ENCODE measurements at regions not wholly inside any gene's neighbourhood (a gene's known extent, or its start where the extent isn't known, plus 50 kb on each side); places are given as distances from the start of the nearest gene placed in this dataset.

- Histone ChIP-seq H3K4me2 (ENCODE audit: low read depth, low read length) (no peak overlapping the region), H4K20me1 (ENCODE audit: insufficient read depth, low read length) (no peaks in the 10 kb centered on the region), H3K9me3 (ENCODE audit: low read length) (no peaks in the 10 kb centered on the region), H3K4me1 (ENCODE audit: insufficient read depth, low read length) (no peaks in the 10 kb centered on the region), H3K27me3 (ENCODE audit: control insufficient read depth in 1 of 2, insufficient read depth in 2 of 2, low read length in 2 of 2) (no peaks in the 10 kb centered on the region), H3K4me3 (replicated peaks in 1 of 3; ENCODE audit: insufficient read depth in 1 of 3, low read depth in 2 of 3, low read length in 3 of 3) (no peak overlapping the region), H3K27ac (ENCODE audit: extremely low read length, insufficient read depth, low read length) (no peak overlapping the region), H3K36me3 (replicated peaks in 1 of 2; ENCODE audit: control insufficient read depth in 1 of 2, insufficient read depth in 2 of 2, low read length in 2 of 2) (no peaks in the 10 kb centered on the region), H2AFZ (ENCODE audit: low read length) (no peak overlapping the region), H3K79me2 (ENCODE audit: insufficient read depth, low read length) (no peaks in the 10 kb centered on the region), H3K9ac (ENCODE audit: insufficient read depth, low read depth, low read length) (no peak overlapping the region)
- intact Hi-C loops (cut with micrococcal nuclease; ENCODE audit: unreplicated experiment) (no loop called here), in situ Hi-C loops (cut with HindIII; ENCODE audit: extremely low pct_ligation_motif_present, low pct_unique_long_range_greater_than_20kb) (no loop called here)
- CTCF ChIA-PET (ENCODE audit: low intra/inter-chr PET ratio, low total read pairs): no interaction called here
- TF ChIP-seq CENPBD1 (CRISPR knock-in tag; IDR thresholded peaks at IDR 0.05; ENCODE audit: borderline replicate concordance, low read depth) (no peak), NFRKB (IDR thresholded peaks at IDR 0.05) (no peak), PCBP1 (IDR thresholded peaks at IDR 0.05; ENCODE audit: borderline replicate concordance, low read depth, low read length) (no peak), ZBTB1 (CRISPR knock-in tag; IDR thresholded peaks at IDR 0.05; ENCODE audit: borderline replicate concordance) (no peak), MATR3 (CRISPR knock-in tag; IDR thresholded peaks at IDR 0.05) (no peak), ZNF703 (CRISPR knock-in tag; IDR thresholded peaks at IDR 0.05; ENCODE audit: borderline replicate concordance) (no peak), ZNF326 (CRISPR knock-in tag; IDR thresholded peaks at IDR 0.05; ENCODE audit: borderline replicate concordance) (no peak), ZZZ3 (CRISPR knock-in tag; IDR thresholded peaks at IDR 0.05; ENCODE audit: borderline replicate concordance) (no peak), RXRA (CRISPR knock-in tag; IDR thresholded peaks at IDR 0.05) (no peak), ZNF782 (CRISPR knock-in tag; IDR thresholded peaks at IDR 0.05; ENCODE audit: borderline replicate concordance) (no peak), TERF1 (CRISPR knock-in tag; IDR thresholded peaks at IDR 0.05) (no peak), ZNF430 (CRISPR knock-in tag; IDR thresholded peaks at IDR 0.05) (no peak), MIER2 (CRISPR knock-in tag; IDR thresholded peaks at IDR 0.05) (no peak), AGO1 (IDR thresholded peaks at IDR 0.05; ENCODE audit: low read depth, low read length, poor library complexity, severe bottlenecking) (no peak), SOX13 (IDR thresholded peaks at IDR 0.05) (no peak), SOX13 (CRISPR knock-in tag; conservative IDR thresholded peaks at IDR 0.05 in 1 of 2, IDR thresholded peaks at IDR 0.05 in 1 of 2) (no peak), ELF1 (CRISPR knock-in tag; IDR thresholded peaks at IDR 0.05) (no peak), KLF11 (CRISPR knock-in tag; IDR thresholded peaks at IDR 0.05) (no peak), RAD51 (IDR thresholded peaks at IDR 0.05; ENCODE audit: borderline replicate concordance) (no peak), IKZF1 (IDR thresholded peaks at IDR 0.05) (no peak)
- WGBS (ENCODE audit: low lambda C conversion rate): 100% methylated on average over 1 of the region's 1 CpG
- ATAC-seq (no peak), DNase-seq (ENCODE audit: low spot score) (no peak), FAIRE-seq (no peak)
- BruUV-seq (replicated peaks): no TSS peak
- POLR2A ChIA-PET: no interaction called here
These were observed 230.8 kb downstream of the CPXCR1 start for GRCh38 chrX:88977835-88978234.

Measured in HepG2 (cell line).